Left ventricle myocardium inferior (tissue), 1 donor: ENCODE measurements at regions not wholly inside any gene's neighbourhood (a gene's known extent, or its start where the extent isn't known, plus 50 kb on each side); places are given as distances from the start of the nearest gene placed in this dataset.

Experiments used
- DNase-seq: peaks from one replicate; pipeline ENCODE4 v3.0.0-alpha.2; 2020
- H3K27ac ChIP-seq: fragments of 200-600 bp; replicated peaks from 2 replicates; pipeline ENCODE4 v1.8.0; 2021
- H3K27me3 ChIP-seq: fragments of 200-600 bp; 2 replicates; pipeline ENCODE4 v1.8.0; 2021; ENCODE audit warnings: low read depth
- H3K36me3 ChIP-seq: fragments of 200-600 bp; 2 replicates; pipeline ENCODE4 v1.8.0; 2021
- H3K4me1 ChIP-seq: fragments of 200-600 bp; 2 replicates; pipeline ENCODE4 v1.8.0; 2021
- H3K4me3 ChIP-seq: fragments of 200-600 bp; 2 replicates; pipeline ENCODE4 v1.8.0; 2021; ENCODE audit warnings: mild to moderate bottlenecking, moderate library complexity
- H3K9me3 ChIP-seq: fragments of 200-600 bp; replicated peaks from 2 replicates; pipeline ENCODE4 v1.8.0; 2021
- CTCF ChIP-seq: fragments of 200-600 bp; IDR thresholded peaks from 2 replicates; pipeline ENCODE4 v1.8.0; 2021; ENCODE audit warnings: antibody characterized with exemption, mild to moderate bottlenecking, borderline replicate concordance
- intact Hi-C: fragments of 100-400 bp; cut with micrococcal nuclease; formaldehyde crosslinking; loops from one replicate; pipeline ENCODE4 v1.11.0; 2022
- donor health status: DM: no; HTN: yes; CAD: no; lungs with severe emphysema.

GRCh38 chr9:81132796-81133195 is 556.6 kb downstream of the TLE1 start:
- H3K4me1 ChIP-seq, result no peaks in the 10 kb centered on the region
- H3K4me3 ChIP-seq, result no peak overlapping the region
- TF ChIP-seq CTCF, result no peak
- no peaks in the 10 kb centered on the region for H3K27me3 ChIP-seq
- DNase-seq, result no peak
- intact Hi-C loops, result no loop called here
- H3K36me3 ChIP-seq, result no peaks in the 10 kb centered on the region
- H3K9me3 ChIP-seq, result no peaks in the 10 kb centered on the region
- no peak overlapping the region for H3K27ac ChIP-seq

GRCh38 chr9:81132318-81132717 is 557.0 kb downstream of the TLE1 start:
- Histone ChIP-seq H3K4me3 (no peak overlapping the region), H3K4me1 (no peaks in the 10 kb centered on the region), H3K36me3 (no peaks in the 10 kb centered on the region), H3K27me3 (no peaks in the 10 kb centered on the region), H3K9me3 (no peaks in the 10 kb centered on the region), H3K27ac (no peak overlapping the region)
- intact Hi-C loops, result no loop called here
- DNase-seq, result no peak
- TF ChIP-seq CTCF, result no peak

GRCh38 chr9:81128701-81129100 is 560.6 kb downstream of the TLE1 start:
- H3K9me3 ChIP-seq, result no peaks in the 10 kb centered on the region
- H3K27ac ChIP-seq, result no peak overlapping the region
- no peak for DNase-seq
- H3K27me3 ChIP-seq, result no peaks in the 10 kb centered on the region
- no peaks in the 10 kb centered on the region for H3K36me3 ChIP-seq
- intact Hi-C loops, result no loop called here
- H3K4me3 ChIP-seq, result no peak overlapping the region
- no peaks in the 10 kb centered on the region for H3K4me1 ChIP-seq
- no peak for TF ChIP-seq CTCF

GRCh38 chr9:81125446-81126092 is 563.8 kb downstream of the TLE1 start:
- intact Hi-C loops, result no loop called here
- no peaks in the 10 kb centered on the region for H3K36me3 ChIP-seq
- H3K4me3 ChIP-seq, result no peak overlapping the region
- no peak for TF ChIP-seq CTCF
- no peaks in the 10 kb centered on the region for H3K27me3 ChIP-seq
- DNase-seq, result no peak
- H3K27ac ChIP-seq, result no peak overlapping the region
- no peaks in the 10 kb centered on the region for H3K9me3 ChIP-seq
- no peaks in the 10 kb centered on the region for H3K4me1 ChIP-seq

- intact Hi-C loops, result no loop called here
- DNase-seq, result no peak
- no peaks in the 10 kb centered on the region for H3K36me3 ChIP-seq
- TF ChIP-seq CTCF, result no peak
- no peak overlapping the region for H3K4me3 ChIP-seq
- no peak overlapping the region for H3K27ac ChIP-seq
- no peaks in the 10 kb centered on the region for H3K9me3 ChIP-seq
- H3K4me1 ChIP-seq, result no peaks in the 10 kb centered on the region
- H3K27me3 ChIP-seq, result no peaks in the 10 kb centered on the region
These were observed 565.8 kb downstream of the TLE1 start for GRCh38 chr9:81123526-81123925.
